CD4-positive, alpha-beta T cell (primary cell): ENCODE measurements at regions not wholly inside any gene's neighbourhood (a gene's known extent, or its start where the extent isn't known, plus 50 kb on each side); places are given as distances from the start of the nearest gene placed in this dataset.
A peak's percentile ranks its signal among the peaks of the same experiment; 100 is the strongest.
"Not testable (repeated sequence)": the region's sequence is repeated elsewhere in the genome, so short reads cannot be mapped to it uniquely, and the experiment has no call there.

Source experiments
- ATAC-seq: fragments of 200-7000 bp; cut with Tn5 transposase; one replicate; pipeline ENCODE4 v1.10.0; 2022; ENCODE audit warnings: mild to moderate bottlenecking; ENCODE audit not compliant: poor library complexity
- CTCF ChIA-PET: fragments of 350-600 bp; sonication (Branson Sonifier 250); formaldehyde crosslinking; loops from one replicate; lab custom pipeline; 2021; ENCODE audit warnings: antibody characterized with exemption, inconsistent platforms; lab: Charles Lee
- POLR2A ChIA-PET: fragments of 350-600 bp; sonication (Branson Sonifier 250); formaldehyde crosslinking; loops from one replicate; lab custom pipeline; 2021; ENCODE audit warnings: antibody characterized with exemption, inconsistent platforms; lab: Charles Lee
- DNase-seq, 14 experiments: peaks; one replicate each; pipeline ENCODE4 v3.0.0-alpha.2; 2013 to 2020; ENCODE audit warnings: mixed read lengths in 2 of 14
- H3K27ac ChIP-seq, 2 donors: one replicate each; pipeline versions ENCODE4 v1.5.1 to v1.7.0; 2013; ENCODE audit warnings: low read length in 2 of 2, low read depth in 1 of 2, mild to moderate bottlenecking in 1 of 2
- H3K27me3 ChIP-seq, 2 experiments: 1 replicate in 1 of 2; 2 replicates in 1 of 2; pipeline versions ENCODE4 v1.6.1 to v1.7.0; 2013; ENCODE audit warnings: low read length in 2 of 2, control low read depth in 1 of 2, mild to moderate bottlenecking in 1 of 2, moderate library complexity in 1 of 2; ENCODE audit not compliant: insufficient read depth in 2 of 2, control insufficient read depth in 1 of 2
- H3K36me3 ChIP-seq: one replicate; pipeline ENCODE4 v1.6.1; 2013; ENCODE audit warnings: low read length, control low read depth; ENCODE audit not compliant: insufficient read depth
- H3K4me1 ChIP-seq: one replicate; pipeline ENCODE4 v1.6.1; 2013; ENCODE audit warnings: low read length, control low read depth; ENCODE audit not compliant: insufficient read depth
- H3K4me3 ChIP-seq: one replicate; pipeline ENCODE4 v1.5.1; 2013; ENCODE audit warnings: mild to moderate bottlenecking, low read length, moderate library complexity
- H3K9me3 ChIP-seq, 2 experiments: 1 replicate in 1 of 2; 2 replicates in 1 of 2; pipeline versions ENCODE4 v1.6.1 to v1.7.0; 2013; ENCODE audit warnings: low read length in 2 of 2, mild to moderate bottlenecking in 2 of 2, control low read depth in 1 of 2, moderate library complexity in 1 of 2; ENCODE audit not compliant: control insufficient read depth in 1 of 2, insufficient read depth in 1 of 2
- H3K27ac Mint-ChIP-seq: one replicate; pipeline ENCODE4 v1.8.0; 2020; ENCODE audit warnings: mixed read lengths
- H3K27me3 Mint-ChIP-seq: one replicate; pipeline ENCODE4 v1.8.0; 2021; ENCODE audit warnings: mixed read lengths
- H3K36me3 Mint-ChIP-seq: one replicate; pipeline ENCODE4 v1.8.0; 2021; ENCODE audit warnings: low read depth, mixed read lengths
- H3K4me1 Mint-ChIP-seq: one replicate; pipeline ENCODE4 v1.8.0; 2021; ENCODE audit warnings: low read depth, mixed read lengths
- H3K4me3 Mint-ChIP-seq: one replicate; pipeline ENCODE4 v1.8.0; 2020; ENCODE audit warnings: mild to moderate bottlenecking, mixed read lengths
- H3K9me3 Mint-ChIP-seq: one replicate; pipeline ENCODE4 v1.8.0; 2020; ENCODE audit warnings: mixed read lengths
- CTCF ChIP-seq: fragments of 200-600 bp; IDR thresholded peaks from one replicate; pipeline ENCODE4 v1.8.0; 2022; ENCODE audit warnings: antibody characterized with exemption, mild to moderate bottlenecking
- intact Hi-C, 2 experiments: fragments of 100-400 bp; cut with DNase I in 1 of 2; cut with micrococcal nuclease in 1 of 2; formaldehyde crosslinking; loops; one replicate each; pipeline versions ENCODE4 v1.15.1 to v1.9.0; 2023 to 2025; cut with DNase I, micrococcal nuclease

- TF ChIP-seq CTCF = no peak
- POLR2A ChIA-PET = no interaction called here
These were observed 156.3 kb upstream of the CACNA2D1 start for GRCh38 chr7:82599895-82600294.

GRCh38 chr7:82598958-82599357 lies 155.4 kb upstream of the CACNA2D1 start:
- no peak for TF ChIP-seq CTCF
- no peak for ATAC-seq
- no peaks in the 10 kb centered on the region for H3K4me1 Mint-ChIP-seq
- no peaks in the 10 kb centered on the region for H3K27me3 Mint-ChIP-seq
- H3K36me3 ChIP-seq = no peaks in the 10 kb centered on the region
- DNase-seq = no peak
- POLR2A ChIA-PET = no interaction called here
- no peak overlapping the region for H3K4me3 ChIP-seq
- peaks cover 0 to 4% of the 10 kb centered on the region in 2 experiments for H3K9me3 ChIP-seq
- CTCF ChIA-PET = no interaction called here
- no peak overlapping the region for H3K27ac ChIP-seq
- H3K9me3 Mint-ChIP-seq = no peaks in the 10 kb centered on the region
- no peaks in the 10 kb centered on the region for H3K36me3 Mint-ChIP-seq
- H3K27me3 ChIP-seq = no peaks in the 10 kb centered on the region
- H3K27ac Mint-ChIP-seq = no peak overlapping the region
- intact Hi-C loops = loop anchor here in 1 of 2 experiments (5.0 to 10.0 kb wide), 2 partner anchors 56 to 128 kb away; no protein-coding TSS in a partner anchor
- H3K4me1 ChIP-seq = no peaks in the 10 kb centered on the region
- H3K4me3 Mint-ChIP-seq = no peak overlapping the region

More at GRCh38 chr7:82599895-82600294, 156.3 kb upstream of the CACNA2D1 start:
- Histone ChIP-seq H3K36me3 (no peaks in the 10 kb centered on the region), H3K27ac (no peak overlapping the region), H3K4me1 (no peaks in the 10 kb centered on the region), H3K4me3 (no peak overlapping the region), H3K9me3 (peaks cover 0 to 4% of the 10 kb centered on the region in 2 experiments), H3K27me3 (no peaks in the 10 kb centered on the region)
- no peak overlapping the region for H3K27ac Mint-ChIP-seq
- no peaks in the 10 kb centered on the region for H3K27me3 Mint-ChIP-seq
- ATAC-seq (no peak), DNase-seq (no peak)
- no peaks in the 10 kb centered on the region for H3K4me1 Mint-ChIP-seq
- no peaks in the 10 kb centered on the region for H3K9me3 Mint-ChIP-seq
- CTCF ChIA-PET = no interaction called here
- intact Hi-C loops = loop anchor here (5.0 to 10.0 kb wide), 2 partner anchors 55 to 127 kb away; no protein-coding TSS in a partner anchor
- H3K36me3 Mint-ChIP-seq = no peaks in the 10 kb centered on the region
- no peak overlapping the region for H3K4me3 Mint-ChIP-seq

- H3K4me1 Mint-ChIP-seq, POLR2A ChIA-PET, H3K36me3 ChIP-seq, H3K27ac Mint-ChIP-seq, H3K9me3 Mint-ChIP-seq, H3K4me3 Mint-ChIP-seq, H3K4me1 ChIP-seq, H3K4me3 ChIP-seq, CTCF ChIA-PET, H3K27me3 Mint-ChIP-seq, H3K36me3 Mint-ChIP-seq, H3K27ac ChIP-seq, ATAC-seq, H3K27me3 ChIP-seq, H3K9me3 ChIP-seq: not testable (repeated sequence)
- peak in 2 of 14 experiments; percentile 5 to 29 for DNase-seq
- intact Hi-C loops = loop anchor here in 1 of 2 experiments (5.0 to 10.0 kb wide), 2 partner anchors 59 to 132 kb away; no protein-coding TSS in a partner anchor
These were observed 152.2 kb upstream of the CACNA2D1 start for GRCh38 chr7:82595795-82596194.

GRCh38 chr7:82595176-82595575 lies 151.6 kb upstream of the CACNA2D1 start:
- intact Hi-C loops = loop anchor here in 1 of 2 experiments (5.0 to 10.0 kb wide), 2 partner anchors 60 to 132 kb away; no protein-coding TSS in a partner anchor
- H3K4me1 Mint-ChIP-seq = no peaks in the 10 kb centered on the region
- H3K4me3 Mint-ChIP-seq = no peak overlapping the region
- H3K9me3 Mint-ChIP-seq = no peaks in the 10 kb centered on the region
- Histone ChIP-seq H3K27ac (no peak overlapping the region), H3K4me3 (no peak overlapping the region), H3K9me3 (peaks cover 0 to 4% of the 10 kb centered on the region in 2 experiments), H3K27me3 (no peaks in the 10 kb centered on the region), H3K36me3 (no peaks in the 10 kb centered on the region), H3K4me1 (no peaks in the 10 kb centered on the region)
- POLR2A ChIA-PET = no interaction called here
- CTCF ChIA-PET = no interaction called here
- ATAC-seq (no peak), DNase-seq (no peak)
- no peaks in the 10 kb centered on the region for H3K36me3 Mint-ChIP-seq
- H3K27ac Mint-ChIP-seq = no peak overlapping the region
- no peak for TF ChIP-seq CTCF
- H3K27me3 Mint-ChIP-seq = no peaks in the 10 kb centered on the region
